ENCODE measurements at regions not wholly inside any gene's neighbourhood (a gene's known extent, or its start where the extent isn't known, plus 50 kb on each side); places are given as distances from the start of the nearest gene placed in this dataset.

GRCh38 chr2:138898855-138899254, 118.7 kb upstream of the NXPH2 start:
- Histone ChIP-seq H3K79me2 (ENCODE audit: control insufficient read depth, insufficient read depth, low read length) (no peaks in the 10 kb centered on the region), H4K20me1 (ENCODE audit: control insufficient read depth, extremely low read depth, insufficient read depth, low read length) (no peaks in the 10 kb centered on the region), H3K4me3 (ENCODE audit: control insufficient read depth in 2 of 3, extremely low read depth in 1 of 3, insufficient read depth in 2 of 3, low read depth in 1 of 3, low read length in 3 of 3) (no peak overlapping the region), H3K27me3 (ENCODE audit: control insufficient read depth, extremely low read depth, insufficient read depth, low read length) (no peaks in the 10 kb centered on the region), H3K9me3 (ENCODE audit: control insufficient read depth, low read depth, low read length) (no peaks in the 10 kb centered on the region), H2AFZ (ENCODE audit: control insufficient read depth, low read length) (no peak overlapping the region), H3K36me3 (ENCODE audit: control insufficient read depth in 2 of 2, extremely low read depth in 1 of 2, insufficient read depth in 2 of 2, low read length in 2 of 2) (no peaks in the 10 kb centered on the region), H3K9ac (ENCODE audit: control insufficient read depth, extremely low read depth, insufficient read depth, low read length) (no peak overlapping the region), H3K9me1 (ENCODE audit: control insufficient read depth, extremely low read depth, insufficient read depth, low read length) (no peaks in the 10 kb centered on the region), H3K4me2 (ENCODE audit: control insufficient read depth, extremely low read depth, insufficient read depth, low read depth, low read length) (no peak overlapping the region), H3K4me1 (ENCODE audit: control insufficient read depth, extremely low read depth, insufficient read depth, low read length) (no peaks in the 10 kb centered on the region), H3K27ac (ENCODE audit: control insufficient read depth, insufficient read depth, low read length) (no peak overlapping the region)
- DNase-seq (ENCODE audit: low read depth, low spot score) (no peak), FAIRE-seq (no peak)
- TF ChIP-seq, protein P1, sequence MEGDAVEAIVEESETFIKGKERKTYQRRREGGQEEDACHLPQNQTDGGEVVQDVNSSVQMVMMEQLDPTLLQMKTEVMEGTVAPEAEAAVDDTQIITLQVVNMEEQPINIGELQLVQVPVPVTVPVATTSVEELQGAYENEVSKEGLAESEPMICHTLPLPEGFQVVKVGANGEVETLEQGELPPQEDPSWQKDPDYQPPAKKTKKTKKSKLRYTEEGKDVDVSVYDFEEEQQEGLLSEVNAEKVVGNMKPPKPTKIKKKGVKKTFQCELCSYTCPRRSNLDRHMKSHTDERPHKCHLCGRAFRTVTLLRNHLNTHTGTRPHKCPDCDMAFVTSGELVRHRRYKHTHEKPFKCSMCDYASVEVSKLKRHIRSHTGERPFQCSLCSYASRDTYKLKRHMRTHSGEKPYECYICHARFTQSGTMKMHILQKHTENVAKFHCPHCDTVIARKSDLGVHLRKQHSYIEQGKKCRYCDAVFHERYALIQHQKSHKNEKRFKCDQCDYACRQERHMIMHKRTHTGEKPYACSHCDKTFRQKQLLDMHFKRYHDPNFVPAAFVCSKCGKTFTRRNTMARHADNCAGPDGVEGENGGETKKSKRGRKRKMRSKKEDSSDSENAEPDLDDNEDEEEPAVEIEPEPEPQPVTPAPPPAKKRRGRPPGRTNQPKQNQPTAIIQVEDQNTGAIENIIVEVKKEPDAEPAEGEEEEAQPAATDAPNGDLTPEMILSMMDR (optimal IDR thresholded peaks at IDR 0.05 in 1 of 3, IDR thresholded peaks at IDR 0.05 in 1 of 3, conservative IDR thresholded peaks at IDR 0.05 in 1 of 3; ENCODE audit: extremely low read depth in 1 of 3, insufficient read depth in 2 of 3, low read length in 3 of 3) = no peak
- TF ChIP-seq EZH2 (IDR thresholded peaks at IDR 0.05; ENCODE audit: low read length) = no peak
- dilution Hi-C loops (cut with MboI; ENCODE audit: extremely low pct_ligation_motif_present, low sequenced_read_pairs) = no loop called here

- DNase-seq (ENCODE audit: low read depth, low spot score) (no peak), FAIRE-seq (no peak)
- Histone ChIP-seq H3K79me2 (ENCODE audit: control insufficient read depth, insufficient read depth, low read length) (no peaks in the 10 kb centered on the region), H3K9ac (ENCODE audit: control insufficient read depth, extremely low read depth, insufficient read depth, low read length) (no peak overlapping the region), H3K9me1 (ENCODE audit: control insufficient read depth, extremely low read depth, insufficient read depth, low read length) (no peaks in the 10 kb centered on the region), H3K4me2 (ENCODE audit: control insufficient read depth, extremely low read depth, insufficient read depth, low read depth, low read length) (no peak overlapping the region), H3K27ac (ENCODE audit: control insufficient read depth, insufficient read depth, low read length) (no peak overlapping the region), H3K4me1 (ENCODE audit: control insufficient read depth, extremely low read depth, insufficient read depth, low read length) (no peaks in the 10 kb centered on the region), H3K36me3 (ENCODE audit: control insufficient read depth in 2 of 2, extremely low read depth in 1 of 2, insufficient read depth in 2 of 2, low read length in 2 of 2) (no peaks in the 10 kb centered on the region), H3K4me3 (ENCODE audit: control insufficient read depth in 2 of 3, extremely low read depth in 1 of 3, insufficient read depth in 2 of 3, low read depth in 1 of 3, low read length in 3 of 3) (no peak overlapping the region), H3K9me3 (ENCODE audit: control insufficient read depth, low read depth, low read length) (no peaks in the 10 kb centered on the region), H4K20me1 (ENCODE audit: control insufficient read depth, extremely low read depth, insufficient read depth, low read length) (no peaks in the 10 kb centered on the region), H3K27me3 (ENCODE audit: control insufficient read depth, extremely low read depth, insufficient read depth, low read length) (no peaks in the 10 kb centered on the region), H2AFZ (ENCODE audit: control insufficient read depth, low read length) (no peak overlapping the region)
- dilution Hi-C loops (cut with MboI; ENCODE audit: extremely low pct_ligation_motif_present, low sequenced_read_pairs) = no loop called here
- TF ChIP-seq EZH2 (IDR thresholded peaks at IDR 0.05; ENCODE audit: low read length) = no peak
- TF ChIP-seq, protein P1 (optimal IDR thresholded peaks at IDR 0.05 in 1 of 3, IDR thresholded peaks at IDR 0.05 in 1 of 3, conservative IDR thresholded peaks at IDR 0.05 in 1 of 3; ENCODE audit: extremely low read depth in 1 of 3, insufficient read depth in 2 of 3, low read length in 3 of 3) = no peak
Measured at GRCh38 chr2:138897274-138897673, 117.1 kb upstream of the NXPH2 start.
